Uterus (tissue), 2 donors: ENCODE measurements at regions not wholly inside any gene's neighbourhood (a gene's known extent, or its start where the extent isn't known, plus 50 kb on each side); places are given as distances from the start of the nearest gene placed in this dataset.

Experiments
- POLR2A ChIP-seq, 2 donors: fragments of 450-650 bp; IDR thresholded peaks; one replicate each; pipeline ENCODE4 v1.6.1; 2016; ENCODE audit warnings: antibody characterized with exemption in 2 of 2, mild to moderate bottlenecking in 1 of 2, moderate library complexity in 1 of 2
- TF ChIP-seq, protein P1 (sequence below), 4 experiments: fragments of 200-600 bp in 2 of 4; fragments of 450-650 bp in 2 of 4; sonication (generic) in 2 of 4; IDR thresholded peaks; one replicate each; pipeline ENCODE4 v1.5.1; 2016 to 2019; ENCODE audit warnings: antibody characterized with exemption in 4 of 4, mild to moderate bottlenecking in 2 of 4, moderate library complexity in 1 of 4

DNA sequence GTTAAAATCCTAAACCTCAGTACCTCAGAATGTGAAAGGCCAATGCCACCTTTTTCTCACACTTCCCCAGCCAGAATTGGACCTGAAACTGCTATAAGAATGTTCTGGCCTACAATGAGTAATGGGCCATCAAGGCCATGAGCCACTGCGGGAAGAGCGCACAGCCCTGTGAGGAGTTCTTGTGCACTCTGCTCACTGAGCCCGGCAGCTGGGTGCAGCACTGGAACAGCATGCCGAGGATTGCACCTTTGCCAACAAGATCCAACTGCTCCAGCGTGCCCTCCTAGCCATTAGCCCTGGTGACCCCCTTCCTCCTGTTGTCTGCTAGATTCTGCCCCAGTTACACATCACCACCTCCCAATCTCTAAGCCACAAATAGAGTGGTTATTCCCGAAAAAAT is 758.1 kb downstream of the PRELID2 start:
- TF ChIP-seq POLR2A (IDR thresholded peaks at IDR 0.05), result no peak
- TF ChIP-seq, protein P1, sequence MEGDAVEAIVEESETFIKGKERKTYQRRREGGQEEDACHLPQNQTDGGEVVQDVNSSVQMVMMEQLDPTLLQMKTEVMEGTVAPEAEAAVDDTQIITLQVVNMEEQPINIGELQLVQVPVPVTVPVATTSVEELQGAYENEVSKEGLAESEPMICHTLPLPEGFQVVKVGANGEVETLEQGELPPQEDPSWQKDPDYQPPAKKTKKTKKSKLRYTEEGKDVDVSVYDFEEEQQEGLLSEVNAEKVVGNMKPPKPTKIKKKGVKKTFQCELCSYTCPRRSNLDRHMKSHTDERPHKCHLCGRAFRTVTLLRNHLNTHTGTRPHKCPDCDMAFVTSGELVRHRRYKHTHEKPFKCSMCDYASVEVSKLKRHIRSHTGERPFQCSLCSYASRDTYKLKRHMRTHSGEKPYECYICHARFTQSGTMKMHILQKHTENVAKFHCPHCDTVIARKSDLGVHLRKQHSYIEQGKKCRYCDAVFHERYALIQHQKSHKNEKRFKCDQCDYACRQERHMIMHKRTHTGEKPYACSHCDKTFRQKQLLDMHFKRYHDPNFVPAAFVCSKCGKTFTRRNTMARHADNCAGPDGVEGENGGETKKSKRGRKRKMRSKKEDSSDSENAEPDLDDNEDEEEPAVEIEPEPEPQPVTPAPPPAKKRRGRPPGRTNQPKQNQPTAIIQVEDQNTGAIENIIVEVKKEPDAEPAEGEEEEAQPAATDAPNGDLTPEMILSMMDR (IDR thresholded peaks at IDR 0.05), result no peak
